IPS-15b (cell line): ENCODE measurements at regions not wholly inside any gene's neighbourhood (a gene's known extent, or its start where the extent isn't known, plus 50 kb on each side); places are given as distances from the start of the nearest gene placed in this dataset.

Experiments used
- H3K27me3 ChIP-seq: one replicate; pipeline ENCODE4 v1.6.1; 2013; ENCODE audit warnings: low read length; ENCODE audit not compliant: control insufficient read depth, insufficient read depth
- H3K36me3 ChIP-seq: one replicate; pipeline ENCODE4 v1.6.1; 2013; ENCODE audit warnings: low read length; ENCODE audit not compliant: control insufficient read depth, insufficient read depth
- H3K4me1 ChIP-seq: one replicate; pipeline ENCODE4 v1.6.1; 2013; ENCODE audit warnings: mild to moderate bottlenecking, low read length; ENCODE audit not compliant: control insufficient read depth, insufficient read depth
- H3K4me3 ChIP-seq: one replicate; pipeline ENCODE4 v1.5.1; 2013; ENCODE audit warnings: low read depth, low read length
- H3K9ac ChIP-seq: one replicate; pipeline ENCODE4 v1.6.1; 2013; ENCODE audit warnings: low read depth, mild to moderate bottlenecking, low read length
- H3K9me3 ChIP-seq: one replicate; pipeline ENCODE4 v1.6.1; 2013; ENCODE audit warnings: mild to moderate bottlenecking, low read length; ENCODE audit not compliant: control insufficient read depth, insufficient read depth

- Histone ChIP-seq H3K9me3 (no peaks in the 10 kb centered on the region), H3K4me3 (no peak overlapping the region), H3K4me1 (no peaks in the 10 kb centered on the region), H3K36me3 (no peaks in the 10 kb centered on the region), H3K27me3 (no peaks in the 10 kb centered on the region), H3K9ac (no peak overlapping the region)
These were observed 100.3 kb downstream of the RRM1 start for GRCh38 chr11:4194889-4195288.

GRCh38 chr11:4191031-4191571, 96.5 kb downstream of the RRM1 start:
- Histone ChIP-seq H3K4me1 (peaks cover 3% of the 10 kb centered on the region), H3K9me3 (no peaks in the 10 kb centered on the region), H3K4me3 (no peak overlapping the region), H3K9ac (no peak overlapping the region), H3K36me3 (no peaks in the 10 kb centered on the region), H3K27me3 (peaks cover 13% of the 10 kb centered on the region)

GRCh38 chr11:4190519-4190918, 95.9 kb downstream of the RRM1 start:
- H3K4me3 ChIP-seq = no peak overlapping the region
- H3K36me3 ChIP-seq = no peaks in the 10 kb centered on the region
- H3K27me3 ChIP-seq = peaks cover 13% of the 10 kb centered on the region
- H3K4me1 ChIP-seq = peaks cover 3% of the 10 kb centered on the region
- H3K9me3 ChIP-seq = no peaks in the 10 kb centered on the region
- no peak overlapping the region for H3K9ac ChIP-seq

- Histone ChIP-seq H3K27me3 (peaks cover 13% of the 10 kb centered on the region), H3K9ac (no peak overlapping the region), H3K9me3 (no peaks in the 10 kb centered on the region), H3K4me1 (peaks cover 3% of the 10 kb centered on the region), H3K4me3 (no peak overlapping the region), H3K36me3 (no peaks in the 10 kb centered on the region)
These were observed 95.5 kb downstream of the RRM1 start for GRCh38 chr11:4190098-4190497.
